ENCODE measurements at regions not wholly inside any gene's neighbourhood (a gene's known extent, or its start where the extent isn't known, plus 50 kb on each side); places are given as distances from the start of the nearest gene placed in this dataset.

DNA sequence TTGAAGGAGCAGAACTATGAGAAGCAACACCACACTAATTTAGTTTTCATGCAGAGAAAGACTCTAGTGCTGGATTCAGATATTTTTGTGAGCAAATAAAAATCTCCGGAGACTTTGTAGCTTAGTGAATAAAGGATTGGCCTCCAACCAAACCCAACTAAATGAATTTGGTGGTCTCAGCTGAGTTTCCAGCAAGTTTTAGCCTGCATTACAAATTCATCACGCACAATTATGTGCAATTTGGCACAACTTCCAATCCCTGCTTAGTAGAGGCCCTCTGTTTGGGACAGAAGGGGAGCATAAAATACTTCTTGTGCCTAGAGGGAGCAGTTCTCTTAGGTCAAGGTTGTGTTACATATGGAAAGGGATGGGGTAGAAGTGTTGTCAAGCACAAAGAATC is 112.3 kb upstream of the ADAMTSL1 start:
- no peak overlapping the region for H3K4me3 ChIP-seq (ENCODE audit: low read length)
- no peaks in the 10 kb centered on the region for H3K36me3 ChIP-seq (ENCODE audit: insufficient read depth, low read length)
- no peaks in the 10 kb centered on the region for H3K9me3 ChIP-seq (replicated peaks; ENCODE audit: low read length)
- peaks cover 39% of the 10 kb centered on the region for H3K4me1 ChIP-seq (ENCODE audit: control insufficient read depth, insufficient read depth, low read length)
- H3K9ac ChIP-seq (ENCODE audit: low read depth, low read length): no peak overlapping the region
- no peak overlapping the region for H3K4me2 ChIP-seq (ENCODE audit: low read length)
- no peaks in the 10 kb centered on the region for H3K27me3 ChIP-seq (ENCODE audit: control insufficient read depth, insufficient read depth, low read length)

- no peaks in the 10 kb centered on the region for H3K9me3 ChIP-seq (replicated peaks; ENCODE audit: low read length)
- H3K9ac ChIP-seq (ENCODE audit: low read depth, low read length): no peak overlapping the region
- H3K36me3 ChIP-seq (ENCODE audit: insufficient read depth, low read length): no peaks in the 10 kb centered on the region
- H3K4me3 ChIP-seq (ENCODE audit: low read length): no peak overlapping the region
- no peaks in the 10 kb centered on the region for H3K27me3 ChIP-seq (ENCODE audit: control insufficient read depth, insufficient read depth, low read length)
- H3K4me2 ChIP-seq (ENCODE audit: low read length): no peak overlapping the region
- H3K4me1 ChIP-seq (ENCODE audit: control insufficient read depth, insufficient read depth, low read length): peaks cover 39% of the 10 kb centered on the region
Measured at GRCh38 chr9:18362166-18362565, 111.8 kb upstream of the ADAMTSL1 start.

DNA sequence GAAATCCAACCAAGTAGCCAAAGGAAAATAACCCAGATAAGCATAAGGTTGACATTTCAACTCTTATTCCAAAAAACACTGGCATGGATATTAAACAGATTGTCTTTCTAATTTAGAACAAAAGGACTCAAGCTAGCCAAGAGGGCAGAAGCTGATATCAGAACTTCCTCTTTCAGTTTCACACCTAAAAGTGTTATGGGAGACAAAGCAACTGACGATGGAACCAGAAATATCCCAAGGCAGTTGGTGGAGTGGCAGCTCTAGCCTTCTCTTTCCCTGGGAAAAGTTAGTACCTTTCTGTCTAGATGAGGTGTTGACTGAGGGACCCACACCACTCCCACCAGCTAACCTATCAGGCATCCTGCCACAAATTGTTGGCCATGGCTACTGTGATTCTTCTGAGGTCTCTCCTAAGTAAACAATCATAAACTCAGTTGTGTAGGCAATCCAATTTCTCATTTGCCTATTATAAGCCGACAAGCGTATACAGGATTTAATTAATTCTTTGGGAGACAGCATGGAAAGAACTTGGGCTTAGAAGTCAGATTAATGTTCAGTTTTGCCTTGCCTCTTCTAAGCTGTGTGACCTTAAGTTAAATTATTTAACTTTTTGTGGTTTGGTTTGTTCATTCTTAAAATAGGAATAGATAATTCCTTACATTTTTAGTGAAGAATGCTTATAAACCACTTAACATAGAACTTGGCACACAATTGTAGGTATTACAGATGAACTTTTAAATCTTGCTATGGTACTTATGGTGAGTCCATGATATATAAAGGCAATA is 110.9 kb upstream of the ADAMTSL1 start:
- Histone ChIP-seq H3K4me2 (ENCODE audit: low read length) (peak overlapping the region; percentile 27), H3K36me3 (ENCODE audit: insufficient read depth, low read length) (no peaks in the 10 kb centered on the region), H3K4me3 (ENCODE audit: low read length) (no peak overlapping the region), H3K4me1 (ENCODE audit: control insufficient read depth, insufficient read depth, low read length) (peaks cover 35% of the 10 kb centered on the region), H3K27me3 (ENCODE audit: control insufficient read depth, insufficient read depth, low read length) (no peaks in the 10 kb centered on the region), H3K9me3 (replicated peaks; ENCODE audit: low read length) (no peaks in the 10 kb centered on the region), H3K9ac (ENCODE audit: low read depth, low read length) (no peak overlapping the region)

GRCh38 chr9:18365651-18366050 is 108.3 kb upstream of the ADAMTSL1 start:
- Histone ChIP-seq H3K27me3 (ENCODE audit: control insufficient read depth, insufficient read depth, low read length) (no peaks in the 10 kb centered on the region), H3K4me3 (ENCODE audit: low read length) (no peak overlapping the region), H3K4me2 (ENCODE audit: low read length) (no peak overlapping the region), H3K4me1 (ENCODE audit: control insufficient read depth, insufficient read depth, low read length) (peaks cover 15% of the 10 kb centered on the region), H3K9ac (ENCODE audit: low read depth, low read length) (no peak overlapping the region), H3K9me3 (replicated peaks; ENCODE audit: low read length) (no peaks in the 10 kb centered on the region), H3K36me3 (ENCODE audit: insufficient read depth, low read length) (no peaks in the 10 kb centered on the region)

- Histone ChIP-seq H3K9me3 (replicated peaks; ENCODE audit: low read length) (no peaks in the 10 kb centered on the region), H3K4me3 (ENCODE audit: low read length) (no peak overlapping the region), H3K27me3 (ENCODE audit: control insufficient read depth, insufficient read depth, low read length) (no peaks in the 10 kb centered on the region), H3K9ac (ENCODE audit: low read depth, low read length) (no peak overlapping the region), H3K36me3 (ENCODE audit: insufficient read depth, low read length) (no peaks in the 10 kb centered on the region), H3K4me2 (ENCODE audit: low read length) (no peak overlapping the region), H3K4me1 (ENCODE audit: control insufficient read depth, insufficient read depth, low read length) (peaks cover 15% of the 10 kb centered on the region)
Measured at GRCh38 chr9:18366184-18366583, 107.8 kb upstream of the ADAMTSL1 start.

DNA sequence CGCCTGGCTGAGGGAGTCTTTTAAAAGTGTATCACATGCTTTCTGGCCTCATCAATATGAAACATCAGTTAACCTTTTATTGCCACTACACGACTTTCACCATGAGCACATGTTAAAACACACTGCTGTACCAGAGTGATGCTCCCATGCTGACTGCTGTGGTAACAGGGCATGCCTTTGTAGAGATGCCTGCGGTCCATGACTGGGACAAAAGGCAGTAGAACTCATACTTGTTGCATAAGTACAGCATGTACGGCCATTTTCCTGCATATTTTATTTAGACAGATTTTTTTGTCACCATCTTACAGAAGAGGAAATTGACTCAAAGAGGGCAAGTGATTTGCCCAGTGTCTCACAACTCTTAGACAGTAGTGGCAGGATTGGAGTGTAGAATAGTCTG is 105.7 kb upstream of the ADAMTSL1 start:
- Histone ChIP-seq H3K9me3 (replicated peaks; ENCODE audit: low read length) (no peaks in the 10 kb centered on the region), H3K4me1 (ENCODE audit: control insufficient read depth, insufficient read depth, low read length) (peaks cover 9% of the 10 kb centered on the region), H3K36me3 (ENCODE audit: insufficient read depth, low read length) (no peaks in the 10 kb centered on the region), H3K9ac (ENCODE audit: low read depth, low read length) (no peak overlapping the region), H3K4me2 (ENCODE audit: low read length) (no peak overlapping the region), H3K27me3 (ENCODE audit: control insufficient read depth, insufficient read depth, low read length) (no peaks in the 10 kb centered on the region), H3K4me3 (ENCODE audit: low read length) (no peak overlapping the region)

DNA sequence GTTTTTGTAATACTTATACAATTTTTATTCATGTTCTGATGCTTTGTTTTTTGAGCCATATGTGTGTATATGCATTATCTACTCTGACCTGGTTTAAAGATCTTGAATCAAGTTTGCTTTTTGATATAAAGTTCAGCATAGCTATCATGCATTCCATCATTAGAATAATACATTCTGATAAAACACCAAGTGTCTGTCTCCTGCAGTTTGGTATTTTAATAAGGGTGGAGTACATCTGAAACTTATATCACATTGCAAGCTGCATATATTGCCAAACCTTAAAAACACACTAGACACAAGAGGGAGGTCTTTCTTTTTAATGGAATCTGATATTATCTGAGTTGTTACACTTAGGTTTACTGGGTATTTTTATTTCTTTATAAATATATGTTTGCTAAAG is 102.8 kb upstream of the ADAMTSL1 start:
- no peak overlapping the region for H3K9ac ChIP-seq (ENCODE audit: low read depth, low read length)
- H3K9me3 ChIP-seq (replicated peaks; ENCODE audit: low read length): no peaks in the 10 kb centered on the region
- no peaks in the 10 kb centered on the region for H3K36me3 ChIP-seq (ENCODE audit: insufficient read depth, low read length)
- H3K27me3 ChIP-seq (ENCODE audit: control insufficient read depth, insufficient read depth, low read length): no peaks in the 10 kb centered on the region
- no peak overlapping the region for H3K4me3 ChIP-seq (ENCODE audit: low read length)
- no peaks in the 10 kb centered on the region for H3K4me1 ChIP-seq (ENCODE audit: control insufficient read depth, insufficient read depth, low read length)
- no peak overlapping the region for H3K4me2 ChIP-seq (ENCODE audit: low read length)

DNA sequence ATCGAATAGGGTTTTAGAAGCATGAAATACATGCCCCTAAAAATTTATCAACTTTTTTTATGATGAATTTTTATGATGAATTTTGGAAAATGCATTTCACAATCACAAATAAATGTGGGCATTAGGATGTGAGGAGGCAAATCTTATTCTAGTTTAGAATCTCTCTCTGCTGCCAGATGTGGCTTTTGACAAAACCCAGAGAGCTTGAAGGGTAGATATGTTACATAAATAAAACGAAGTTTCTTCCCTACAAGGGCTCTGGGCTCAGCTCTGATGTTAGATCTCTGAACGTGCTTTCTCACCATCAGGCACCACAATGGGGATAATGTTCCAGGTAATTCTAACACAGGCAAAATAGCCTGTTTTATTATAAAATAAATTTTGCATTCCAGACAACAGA is 102.3 kb upstream of the ADAMTSL1 start:
- Histone ChIP-seq H3K4me3 (ENCODE audit: low read length) (no peak overlapping the region), H3K27me3 (ENCODE audit: control insufficient read depth, insufficient read depth, low read length) (no peaks in the 10 kb centered on the region), H3K36me3 (ENCODE audit: insufficient read depth, low read length) (no peaks in the 10 kb centered on the region), H3K4me2 (ENCODE audit: low read length) (no peak overlapping the region), H3K9me3 (replicated peaks; ENCODE audit: low read length) (no peaks in the 10 kb centered on the region), H3K9ac (ENCODE audit: low read depth, low read length) (no peak overlapping the region), H3K4me1 (ENCODE audit: control insufficient read depth, insufficient read depth, low read length) (no peaks in the 10 kb centered on the region)

DNA sequence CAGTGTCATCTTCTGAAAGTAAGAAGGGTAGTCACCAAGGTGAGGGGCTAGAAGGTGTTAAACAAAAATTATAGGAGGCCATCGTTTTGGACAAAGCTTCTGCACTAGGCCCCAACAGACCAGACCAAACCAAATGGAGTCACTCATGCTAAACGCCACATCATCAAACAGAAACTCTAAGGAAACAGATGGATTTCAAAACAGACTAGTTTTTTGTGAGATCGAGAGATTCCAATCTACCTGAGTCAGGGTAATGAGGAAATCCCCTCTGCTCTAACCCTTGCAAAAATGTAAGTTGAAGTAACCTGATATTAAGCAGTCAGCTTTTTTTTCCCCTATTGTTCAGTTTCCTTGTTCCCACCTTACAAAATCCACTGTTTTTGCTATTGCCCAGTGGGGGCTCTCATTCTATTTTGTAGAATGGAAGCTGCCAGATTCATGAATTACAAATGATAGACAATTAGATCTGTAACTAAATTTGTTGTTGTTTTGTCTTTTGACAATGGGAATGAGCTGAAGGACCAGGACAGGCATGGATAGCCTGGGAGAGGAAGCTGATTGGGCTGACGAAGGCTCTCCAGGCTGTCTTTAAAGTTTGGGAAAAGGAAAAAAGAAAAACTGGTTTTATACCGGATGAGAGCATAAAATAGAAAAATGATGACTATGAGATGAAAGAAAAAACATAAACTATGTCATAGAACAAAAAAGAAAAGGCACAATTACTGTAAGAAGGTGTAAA is 94.7 kb upstream of the ADAMTSL1 start:
- H3K36me3 ChIP-seq (ENCODE audit: insufficient read depth, low read length): no peaks in the 10 kb centered on the region
- no peaks in the 10 kb centered on the region for H3K9me3 ChIP-seq (replicated peaks; ENCODE audit: low read length)
- H3K9ac ChIP-seq (ENCODE audit: low read depth, low read length): peak overlapping the region; percentile 46
- no peaks in the 10 kb centered on the region for H3K27me3 ChIP-seq (ENCODE audit: control insufficient read depth, insufficient read depth, low read length)
- no peak overlapping the region for H3K4me2 ChIP-seq (ENCODE audit: low read length)
- H3K4me1 ChIP-seq (ENCODE audit: control insufficient read depth, insufficient read depth, low read length): peaks cover 16% of the 10 kb centered on the region
- no peak overlapping the region for H3K4me3 ChIP-seq (ENCODE audit: low read length)

DNA sequence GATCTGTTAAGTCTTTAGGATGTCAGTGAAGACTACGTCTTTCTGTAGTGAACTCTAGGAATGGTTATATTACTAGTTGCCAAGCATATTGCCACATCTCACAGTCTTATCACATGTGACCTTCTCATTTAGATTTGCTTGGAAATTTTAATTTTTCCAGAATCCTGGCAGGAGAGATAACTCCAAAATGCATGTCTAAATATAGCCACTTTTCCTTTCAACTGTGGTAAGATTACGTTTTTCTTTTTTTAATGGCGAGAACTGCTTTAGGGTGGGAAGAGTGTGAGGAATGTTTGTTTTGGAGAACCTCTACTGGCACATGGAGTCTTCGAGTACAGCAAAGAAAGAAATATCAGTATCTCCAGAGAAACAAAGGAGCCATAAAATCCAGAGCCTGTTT is 91.7 kb upstream of the ADAMTSL1 start:
- H3K4me2 ChIP-seq (ENCODE audit: low read length): no peak overlapping the region
- H3K9ac ChIP-seq (ENCODE audit: low read depth, low read length): no peak overlapping the region
- H3K4me1 ChIP-seq (ENCODE audit: control insufficient read depth, insufficient read depth, low read length): peaks cover 36% of the 10 kb centered on the region
- no peaks in the 10 kb centered on the region for H3K9me3 ChIP-seq (replicated peaks; ENCODE audit: low read length)
- H3K4me3 ChIP-seq (ENCODE audit: low read length): no peak overlapping the region
- no peaks in the 10 kb centered on the region for H3K36me3 ChIP-seq (ENCODE audit: insufficient read depth, low read length)
- H3K27me3 ChIP-seq (ENCODE audit: control insufficient read depth, insufficient read depth, low read length): no peaks in the 10 kb centered on the region

- H3K27me3 ChIP-seq (ENCODE audit: control insufficient read depth, insufficient read depth, low read length): no peaks in the 10 kb centered on the region
Measured at GRCh38 chr9:18384066-18384465, 89.9 kb upstream of the ADAMTSL1 start.

More at GRCh38 chr9:18384066-18384465, 89.9 kb upstream of the ADAMTSL1 start:
- Histone ChIP-seq H3K9ac (ENCODE audit: low read depth, low read length) (no peak overlapping the region), H3K9me3 (replicated peaks; ENCODE audit: low read length) (no peaks in the 10 kb centered on the region), H3K4me1 (ENCODE audit: control insufficient read depth, insufficient read depth, low read length) (peaks cover 29% of the 10 kb centered on the region), H3K4me2 (ENCODE audit: low read length) (no peak overlapping the region), H3K4me3 (ENCODE audit: low read length) (no peak overlapping the region), H3K36me3 (ENCODE audit: insufficient read depth, low read length) (no peaks in the 10 kb centered on the region)

All from skeletal muscle satellite cell (primary cell).